AG04449 (cell line): ENCODE measurements at regions not wholly inside any gene's neighbourhood (a gene's known extent, or its start where the extent isn't known, plus 50 kb on each side); places are given as distances from the start of the nearest gene placed in this dataset.

Experiments used
- CTCF ChIA-PET: fragments of 350-600 bp; formaldehyde crosslinking; extraction: SDS; loops from one replicate; lab custom pipeline; 2021; ENCODE audit warnings: antibody characterized with exemption; lab: Yijun Ruan, JAX
- POLR2A ChIA-PET: fragments of 400-600, 350-600 bp; formaldehyde crosslinking; extraction: SDS; loops from one replicate; lab custom pipeline; 2020; ENCODE audit warnings: antibody characterized with exemption, inconsistent platforms; lab: Yijun Ruan, JAX
- DNase-seq: peaks from one replicate; pipeline ENCODE4 v3.0.0-alpha.2; 2010; ENCODE audit warnings: low read depth, low spot score
- H3K4me3 ChIP-seq: 2 replicates; pipeline ENCODE4 v1.5.1; 2011; ENCODE audit warnings: low read depth, mild to moderate bottlenecking, control low read depth, low read length
- TF ChIP-seq, protein P1 (sequence below): IDR thresholded peaks from one replicate; pipeline ENCODE4 v1.5.1; 2011; ENCODE audit warnings: mild to moderate bottlenecking, moderate library complexity, low read length, control low read depth, inconsistent platforms; ENCODE audit not compliant: insufficient read depth; ENCODE audit errors: missing control alignments

DNA sequence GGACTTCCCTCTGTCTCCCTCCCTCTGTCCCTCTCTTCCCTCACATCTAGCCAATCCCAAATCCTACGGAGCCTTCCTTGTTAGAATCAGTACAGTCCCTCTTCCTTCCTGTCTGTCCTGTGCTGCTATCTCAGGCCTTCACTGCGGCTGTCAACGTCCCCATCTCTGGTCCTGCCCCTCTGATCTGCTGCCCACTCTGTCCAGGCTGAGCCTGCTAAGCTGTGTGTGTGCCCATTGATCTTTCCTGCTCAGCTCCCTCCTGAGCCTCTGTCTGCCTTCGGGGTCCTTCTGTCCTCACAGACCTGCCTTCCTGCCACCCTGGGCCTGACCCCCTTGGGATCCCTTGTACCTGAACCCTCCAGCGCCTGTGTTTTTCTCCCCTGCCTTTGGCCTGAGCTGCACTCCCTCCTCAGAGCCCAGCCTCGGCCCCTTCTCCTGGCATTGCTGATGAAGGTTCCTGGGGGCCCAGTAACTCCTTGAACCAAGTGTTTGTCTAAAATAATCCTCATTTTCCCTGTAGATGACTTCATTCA is 182.1 kb upstream of the SHH start:
- CTCF ChIA-PET: no interaction called here
- H3K4me3 ChIP-seq: no peak overlapping the region
- POLR2A ChIA-PET: no interaction called here
- TF ChIP-seq, protein P1, sequence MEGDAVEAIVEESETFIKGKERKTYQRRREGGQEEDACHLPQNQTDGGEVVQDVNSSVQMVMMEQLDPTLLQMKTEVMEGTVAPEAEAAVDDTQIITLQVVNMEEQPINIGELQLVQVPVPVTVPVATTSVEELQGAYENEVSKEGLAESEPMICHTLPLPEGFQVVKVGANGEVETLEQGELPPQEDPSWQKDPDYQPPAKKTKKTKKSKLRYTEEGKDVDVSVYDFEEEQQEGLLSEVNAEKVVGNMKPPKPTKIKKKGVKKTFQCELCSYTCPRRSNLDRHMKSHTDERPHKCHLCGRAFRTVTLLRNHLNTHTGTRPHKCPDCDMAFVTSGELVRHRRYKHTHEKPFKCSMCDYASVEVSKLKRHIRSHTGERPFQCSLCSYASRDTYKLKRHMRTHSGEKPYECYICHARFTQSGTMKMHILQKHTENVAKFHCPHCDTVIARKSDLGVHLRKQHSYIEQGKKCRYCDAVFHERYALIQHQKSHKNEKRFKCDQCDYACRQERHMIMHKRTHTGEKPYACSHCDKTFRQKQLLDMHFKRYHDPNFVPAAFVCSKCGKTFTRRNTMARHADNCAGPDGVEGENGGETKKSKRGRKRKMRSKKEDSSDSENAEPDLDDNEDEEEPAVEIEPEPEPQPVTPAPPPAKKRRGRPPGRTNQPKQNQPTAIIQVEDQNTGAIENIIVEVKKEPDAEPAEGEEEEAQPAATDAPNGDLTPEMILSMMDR: no peak
- no peak for DNase-seq

DNA sequence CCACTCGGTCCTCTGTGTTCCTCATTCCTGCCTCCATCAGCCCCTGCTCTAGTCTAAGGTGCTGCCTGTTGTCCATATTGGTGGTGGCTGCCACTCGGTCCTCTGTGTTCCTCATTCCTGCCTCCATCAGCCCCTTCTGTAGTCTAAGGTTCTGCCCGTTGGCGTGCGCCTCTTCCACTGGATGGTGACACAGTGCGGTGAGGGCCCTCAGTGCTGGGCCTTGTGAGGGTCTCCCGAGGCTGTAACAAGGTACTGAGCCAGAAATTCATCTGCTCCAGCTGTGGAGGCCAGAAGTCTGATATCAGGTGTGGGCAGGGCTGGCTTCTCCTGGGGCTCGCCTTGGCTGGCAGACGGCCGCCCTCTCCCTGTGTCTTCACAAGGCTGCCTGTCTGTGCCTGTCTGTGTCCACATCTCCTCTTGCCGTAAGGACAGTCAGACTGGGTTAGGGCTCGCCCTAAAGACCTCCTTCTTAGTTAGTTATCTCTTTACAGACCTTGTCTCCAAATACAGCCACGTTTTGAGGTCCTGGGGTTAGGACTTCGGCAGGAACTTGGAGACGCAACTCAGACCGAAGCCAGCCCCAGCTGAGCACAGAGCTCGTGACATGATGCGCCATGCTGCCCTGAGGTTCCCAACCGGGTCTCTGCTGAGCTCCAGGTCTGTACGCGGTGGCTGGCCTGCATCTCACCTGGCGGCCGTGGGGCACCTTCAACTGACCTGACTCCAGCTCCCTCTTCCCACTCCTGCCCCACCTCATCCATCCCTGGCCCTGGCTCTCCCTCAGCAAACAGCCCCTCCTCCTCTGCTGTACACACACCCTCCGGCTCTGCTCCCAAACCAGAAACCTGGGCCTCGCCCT is 181.4 kb upstream of the SHH start:
- ChIA-PET CTCF (no interaction called here), POLR2A (no interaction called here)
- TF ChIP-seq, protein P1: no peak
- no peak for DNase-seq
- no peak overlapping the region for H3K4me3 ChIP-seq

GRCh38 chr7:155992974-155993373 is 180.7 kb upstream of the SHH start:
- TF ChIP-seq, protein P1: no peak
- CTCF ChIA-PET: no interaction called here
- DNase-seq: no peak
- no peak overlapping the region for H3K4me3 ChIP-seq
- POLR2A ChIA-PET: no interaction called here

DNA sequence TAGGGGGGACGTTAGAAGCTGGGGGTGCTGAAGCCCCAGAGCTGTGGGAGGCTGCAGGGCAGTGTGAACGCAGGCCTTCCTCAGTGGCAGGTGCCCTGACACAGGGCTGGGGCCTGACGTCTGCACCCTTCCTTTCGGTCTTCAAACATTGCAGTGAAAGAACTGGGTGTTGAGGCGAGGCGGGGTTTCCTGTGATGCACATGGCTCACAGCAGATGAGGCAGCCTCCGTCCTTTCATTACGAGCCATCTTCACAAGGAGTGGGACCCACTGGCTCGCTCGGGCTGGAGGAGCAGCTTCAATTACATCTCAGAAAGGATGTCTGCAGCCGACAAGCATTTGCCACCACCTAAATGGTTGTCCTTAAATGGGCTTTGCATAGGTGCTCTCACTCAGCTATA is 180.3 kb upstream of the SHH start:
- ChIA-PET POLR2A (no interaction called here), CTCF (no interaction called here)
- TF ChIP-seq, protein P1: no peak
- H3K4me3 ChIP-seq: no peak overlapping the region
- DNase-seq: no peak

DNA sequence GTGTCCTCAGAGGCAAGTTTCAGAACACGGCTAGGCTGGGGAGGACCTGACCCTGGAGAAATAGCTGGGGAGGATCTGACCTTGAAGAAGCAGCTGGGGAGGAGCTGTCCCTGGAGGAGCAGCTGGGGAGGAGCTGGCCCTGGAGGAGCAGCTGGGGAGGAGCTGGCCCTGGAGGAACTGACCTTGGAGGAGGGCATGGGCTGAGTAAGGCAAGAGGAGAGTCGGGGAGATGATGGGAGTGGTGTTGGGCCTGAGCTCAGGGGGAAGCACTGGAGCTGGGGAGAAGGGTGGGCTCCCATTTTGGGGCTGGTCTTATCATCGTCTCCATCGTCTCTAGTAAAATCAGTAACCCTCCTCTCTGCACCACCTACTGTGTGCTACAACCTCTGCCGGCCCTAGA is 179.8 kb upstream of the SHH start:
- DNase-seq: no peak
- ChIA-PET CTCF (no interaction called here), POLR2A (no interaction called here)
- TF ChIP-seq, protein P1: no peak
- H3K4me3 ChIP-seq: no peak overlapping the region

DNA sequence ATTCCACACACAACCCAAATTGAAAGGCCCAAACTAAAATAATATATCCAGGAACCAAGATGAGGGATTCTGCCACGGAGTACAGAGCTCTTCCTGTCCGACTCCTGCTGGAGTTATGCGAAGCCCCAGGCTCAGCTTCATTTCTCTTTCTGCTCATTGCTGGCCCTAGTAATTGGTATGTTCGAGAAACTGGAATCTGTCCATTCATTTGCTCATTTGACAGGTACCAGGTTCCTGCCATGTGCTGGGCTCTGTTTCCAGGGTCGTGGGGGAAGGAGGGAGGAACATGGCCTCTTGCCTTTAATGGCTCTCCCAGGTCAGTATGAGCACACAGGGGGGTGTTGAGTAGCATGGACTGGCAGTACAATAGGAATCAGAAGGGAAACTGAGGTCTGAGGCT is 179.2 kb upstream of the SHH start:
- no peak overlapping the region for H3K4me3 ChIP-seq
- no peak for DNase-seq
- POLR2A ChIA-PET: no interaction called here
- CTCF ChIA-PET: no interaction called here
- TF ChIP-seq, protein P1: no peak
